H1 (cell line): ENCODE measurements at regions not wholly inside any gene's neighbourhood (a gene's known extent, or its start where the extent isn't known, plus 50 kb on each side); places are given as distances from the start of the nearest gene placed in this dataset.

Experiments
- MAFK ChIP-seq: IDR thresholded peaks from 2 replicates; pipeline ENCODE4 v1.6.1; 2012; ENCODE audit warnings: low read depth, mild to moderate bottlenecking, improper control_type of control experiment, low read length
- SIN3A ChIP-seq, 2 experiments: IDR thresholded peaks in 1 of 2; conservative IDR thresholded peaks in 1 of 2; 2 replicates each; pipeline ENCODE4 v1.6.1; 2011 to 2012; ENCODE audit warnings: low read length in 2 of 2, improper control_type of control experiment in 1 of 2, low read depth in 1 of 2, mild to moderate bottlenecking in 1 of 2
- TF ChIP-seq, protein P1 (sequence below): fragments of 300-600 bp; sonication (generic); IDR thresholded peaks from 2 replicates; pipeline ENCODE4 v1.7.1; 2012; ENCODE audit warnings: low read length, moderate library complexity, mild to moderate bottlenecking, inconsistent platforms; ENCODE audit not compliant: insufficient replicate concordance
- TF ChIP-seq, protein P2 (sequence below): IDR thresholded peaks from 2 replicates; pipeline ENCODE4 v1.6.1; 2011; ENCODE audit warnings: low read depth, mild to moderate bottlenecking, low read length; ENCODE audit not compliant: insufficient read depth
- TF ChIP-seq, protein P3 (sequence below): IDR thresholded peaks from 2 replicates; pipeline ENCODE4 v1.6.1; 2012; ENCODE audit warnings: low read length, inconsistent platforms
- TF ChIP-seq, protein P4 (sequence below): IDR thresholded peaks from 2 replicates; pipeline ENCODE4 v1.6.1; 2011; ENCODE audit warnings: low read length, improper control_type of control experiment

DNA sequence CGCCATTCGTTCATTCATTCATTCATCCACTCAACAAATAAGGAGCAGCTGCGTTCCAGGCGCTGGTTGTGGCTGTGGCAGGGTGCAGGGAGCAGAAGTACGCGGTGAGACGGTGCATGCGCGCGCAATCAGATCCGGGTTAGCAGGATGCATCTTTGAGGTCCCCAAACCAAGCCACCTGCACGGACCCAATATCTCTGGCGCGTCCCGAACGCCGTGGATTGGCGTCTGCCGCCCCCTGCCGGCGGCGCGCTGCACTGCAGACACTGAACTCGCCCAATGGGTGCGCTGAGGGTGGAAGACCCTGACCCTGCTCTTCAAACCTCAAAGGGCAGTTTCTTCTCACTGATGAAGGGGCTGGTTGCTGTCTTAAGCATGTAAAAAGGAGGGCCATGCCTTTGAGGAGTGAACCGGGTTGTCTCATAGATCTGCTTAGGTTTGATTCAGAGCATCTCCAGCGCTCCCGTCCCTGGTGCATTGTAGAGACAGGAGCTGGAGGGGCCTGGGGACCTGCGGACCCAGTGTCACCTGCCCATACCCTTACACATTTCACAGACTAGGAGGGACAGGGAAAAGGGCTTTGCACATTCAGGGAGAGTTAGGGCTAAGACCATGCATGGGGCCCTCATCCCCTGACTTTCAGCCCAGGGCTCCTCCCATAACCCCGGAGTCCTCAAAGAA lies 102.5 kb downstream of the RAMP3 start (continued):
- TF ChIP-seq, protein P1, sequence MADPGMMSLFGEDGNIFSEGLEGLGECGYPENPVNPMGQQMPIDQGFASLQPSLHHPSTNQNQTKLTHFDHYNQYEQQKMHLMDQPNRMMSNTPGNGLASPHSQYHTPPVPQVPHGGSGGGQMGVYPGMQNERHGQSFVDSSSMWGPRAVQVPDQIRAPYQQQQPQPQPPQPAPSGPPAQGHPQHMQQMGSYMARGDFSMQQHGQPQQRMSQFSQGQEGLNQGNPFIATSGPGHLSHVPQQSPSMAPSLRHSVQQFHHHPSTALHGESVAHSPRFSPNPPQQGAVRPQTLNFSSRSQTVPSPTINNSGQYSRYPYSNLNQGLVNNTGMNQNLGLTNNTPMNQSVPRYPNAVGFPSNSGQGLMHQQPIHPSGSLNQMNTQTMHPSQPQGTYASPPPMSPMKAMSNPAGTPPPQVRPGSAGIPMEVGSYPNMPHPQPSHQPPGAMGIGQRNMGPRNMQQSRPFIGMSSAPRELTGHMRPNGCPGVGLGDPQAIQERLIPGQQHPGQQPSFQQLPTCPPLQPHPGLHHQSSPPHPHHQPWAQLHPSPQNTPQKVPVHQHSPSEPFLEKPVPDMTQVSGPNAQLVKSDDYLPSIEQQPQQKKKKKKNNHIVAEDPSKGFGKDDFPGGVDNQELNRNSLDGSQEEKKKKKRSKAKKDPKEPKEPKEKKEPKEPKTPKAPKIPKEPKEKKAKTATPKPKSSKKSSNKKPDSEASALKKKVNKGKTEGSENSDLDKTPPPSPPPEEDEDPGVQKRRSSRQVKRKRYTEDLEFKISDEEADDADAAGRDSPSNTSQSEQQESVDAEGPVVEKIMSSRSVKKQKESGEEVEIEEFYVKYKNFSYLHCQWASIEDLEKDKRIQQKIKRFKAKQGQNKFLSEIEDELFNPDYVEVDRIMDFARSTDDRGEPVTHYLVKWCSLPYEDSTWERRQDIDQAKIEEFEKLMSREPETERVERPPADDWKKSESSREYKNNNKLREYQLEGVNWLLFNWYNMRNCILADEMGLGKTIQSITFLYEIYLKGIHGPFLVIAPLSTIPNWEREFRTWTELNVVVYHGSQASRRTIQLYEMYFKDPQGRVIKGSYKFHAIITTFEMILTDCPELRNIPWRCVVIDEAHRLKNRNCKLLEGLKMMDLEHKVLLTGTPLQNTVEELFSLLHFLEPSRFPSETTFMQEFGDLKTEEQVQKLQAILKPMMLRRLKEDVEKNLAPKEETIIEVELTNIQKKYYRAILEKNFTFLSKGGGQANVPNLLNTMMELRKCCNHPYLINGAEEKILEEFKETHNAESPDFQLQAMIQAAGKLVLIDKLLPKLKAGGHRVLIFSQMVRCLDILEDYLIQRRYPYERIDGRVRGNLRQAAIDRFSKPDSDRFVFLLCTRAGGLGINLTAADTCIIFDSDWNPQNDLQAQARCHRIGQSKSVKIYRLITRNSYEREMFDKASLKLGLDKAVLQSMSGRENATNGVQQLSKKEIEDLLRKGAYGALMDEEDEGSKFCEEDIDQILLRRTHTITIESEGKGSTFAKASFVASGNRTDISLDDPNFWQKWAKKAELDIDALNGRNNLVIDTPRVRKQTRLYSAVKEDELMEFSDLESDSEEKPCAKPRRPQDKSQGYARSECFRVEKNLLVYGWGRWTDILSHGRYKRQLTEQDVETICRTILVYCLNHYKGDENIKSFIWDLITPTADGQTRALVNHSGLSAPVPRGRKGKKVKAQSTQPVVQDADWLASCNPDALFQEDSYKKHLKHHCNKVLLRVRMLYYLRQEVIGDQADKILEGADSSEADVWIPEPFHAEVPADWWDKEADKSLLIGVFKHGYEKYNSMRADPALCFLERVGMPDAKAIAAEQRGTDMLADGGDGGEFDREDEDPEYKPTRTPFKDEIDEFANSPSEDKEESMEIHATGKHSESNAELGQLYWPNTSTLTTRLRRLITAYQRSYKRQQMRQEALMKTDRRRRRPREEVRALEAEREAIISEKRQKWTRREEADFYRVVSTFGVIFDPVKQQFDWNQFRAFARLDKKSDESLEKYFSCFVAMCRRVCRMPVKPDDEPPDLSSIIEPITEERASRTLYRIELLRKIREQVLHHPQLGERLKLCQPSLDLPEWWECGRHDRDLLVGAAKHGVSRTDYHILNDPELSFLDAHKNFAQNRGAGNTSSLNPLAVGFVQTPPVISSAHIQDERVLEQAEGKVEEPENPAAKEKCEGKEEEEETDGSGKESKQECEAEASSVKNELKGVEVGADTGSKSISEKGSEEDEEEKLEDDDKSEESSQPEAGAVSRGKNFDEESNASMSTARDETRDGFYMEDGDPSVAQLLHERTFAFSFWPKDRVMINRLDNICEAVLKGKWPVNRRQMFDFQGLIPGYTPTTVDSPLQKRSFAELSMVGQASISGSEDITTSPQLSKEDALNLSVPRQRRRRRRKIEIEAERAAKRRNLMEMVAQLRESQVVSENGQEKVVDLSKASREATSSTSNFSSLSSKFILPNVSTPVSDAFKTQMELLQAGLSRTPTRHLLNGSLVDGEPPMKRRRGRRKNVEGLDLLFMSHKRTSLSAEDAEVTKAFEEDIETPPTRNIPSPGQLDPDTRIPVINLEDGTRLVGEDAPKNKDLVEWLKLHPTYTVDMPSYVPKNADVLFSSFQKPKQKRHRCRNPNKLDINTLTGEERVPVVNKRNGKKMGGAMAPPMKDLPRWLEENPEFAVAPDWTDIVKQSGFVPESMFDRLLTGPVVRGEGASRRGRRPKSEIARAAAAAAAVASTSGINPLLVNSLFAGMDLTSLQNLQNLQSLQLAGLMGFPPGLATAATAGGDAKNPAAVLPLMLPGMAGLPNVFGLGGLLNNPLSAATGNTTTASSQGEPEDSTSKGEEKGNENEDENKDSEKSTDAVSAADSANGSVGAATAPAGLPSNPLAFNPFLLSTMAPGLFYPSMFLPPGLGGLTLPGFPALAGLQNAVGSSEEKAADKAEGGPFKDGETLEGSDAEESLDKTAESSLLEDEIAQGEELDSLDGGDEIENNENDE = no peak
- TF ChIP-seq, protein P2, sequence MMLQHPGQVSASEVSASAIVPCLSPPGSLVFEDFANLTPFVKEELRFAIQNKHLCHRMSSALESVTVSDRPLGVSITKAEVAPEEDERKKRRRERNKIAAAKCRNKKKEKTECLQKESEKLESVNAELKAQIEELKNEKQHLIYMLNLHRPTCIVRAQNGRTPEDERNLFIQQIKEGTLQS = no peak
- TF ChIP-seq, protein P3, sequence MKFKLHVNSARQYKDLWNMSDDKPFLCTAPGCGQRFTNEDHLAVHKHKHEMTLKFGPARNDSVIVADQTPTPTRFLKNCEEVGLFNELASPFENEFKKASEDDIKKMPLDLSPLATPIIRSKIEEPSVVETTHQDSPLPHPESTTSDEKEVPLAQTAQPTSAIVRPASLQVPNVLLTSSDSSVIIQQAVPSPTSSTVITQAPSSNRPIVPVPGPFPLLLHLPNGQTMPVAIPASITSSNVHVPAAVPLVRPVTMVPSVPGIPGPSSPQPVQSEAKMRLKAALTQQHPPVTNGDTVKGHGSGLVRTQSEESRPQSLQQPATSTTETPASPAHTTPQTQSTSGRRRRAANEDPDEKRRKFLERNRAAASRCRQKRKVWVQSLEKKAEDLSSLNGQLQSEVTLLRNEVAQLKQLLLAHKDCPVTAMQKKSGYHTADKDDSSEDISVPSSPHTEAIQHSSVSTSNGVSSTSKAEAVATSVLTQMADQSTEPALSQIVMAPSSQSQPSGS = no peak
- TF ChIP-seq, protein P4, sequence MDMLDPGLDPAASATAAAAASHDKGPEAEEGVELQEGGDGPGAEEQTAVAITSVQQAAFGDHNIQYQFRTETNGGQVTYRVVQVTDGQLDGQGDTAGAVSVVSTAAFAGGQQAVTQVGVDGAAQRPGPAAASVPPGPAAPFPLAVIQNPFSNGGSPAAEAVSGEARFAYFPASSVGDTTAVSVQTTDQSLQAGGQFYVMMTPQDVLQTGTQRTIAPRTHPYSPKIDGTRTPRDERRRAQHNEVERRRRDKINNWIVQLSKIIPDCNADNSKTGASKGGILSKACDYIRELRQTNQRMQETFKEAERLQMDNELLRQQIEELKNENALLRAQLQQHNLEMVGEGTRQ = no peak
- no peak for TF ChIP-seq MAFK
- TF ChIP-seq SIN3A (conservative IDR thresholded peaks at IDR 0.05 in 1 of 2, IDR thresholded peaks at IDR 0.05 in 1 of 2; ENCODE audit: low read depth in 1 of 2, low read length in 2 of 2) = no peak
